HS-27A (cell line): ENCODE measurements at regions not wholly inside any gene's neighbourhood (a gene's known extent, or its start where the extent isn't known, plus 50 kb on each side); places are given as distances from the start of the nearest gene placed in this dataset.
"Not testable (repeated sequence)": the region's sequence is repeated elsewhere in the genome, so short reads cannot be mapped to it uniquely, and the experiment has no call there.

Experiments used
- DNase-seq: peaks from one replicate; pipeline ENCODE4 v3.0.0-alpha.2; 2012; ENCODE audit warnings: low read depth, missing footprints

GRCh38 chr3:94406595-94406994 lies 343.7 kb downstream of the NSUN3 start:
- DNase-seq, result no peak

- not testable (repeated sequence) for DNase-seq
Observed at GRCh38 chr3:94412936-94413335, 350.1 kb downstream of the NSUN3 start.

GRCh38 chr3:94413336-94414108 lies 350.7 kb downstream of the NSUN3 start:
- DNase-seq, result peak; percentile 59

- DNase-seq, result no peak
Observed at GRCh38 chr3:94414418-94414817, 351.6 kb downstream of the NSUN3 start.

- DNase-seq, result no peak
Observed at GRCh38 chr3:94416768-94417167, 353.9 kb downstream of the NSUN3 start.

- no peak for DNase-seq
Observed at GRCh38 chr3:94417963-94418455, 355.1 kb downstream of the NSUN3 start.

- no peak for DNase-seq
Observed at GRCh38 chr3:94420931-94421330, 358.1 kb downstream of the NSUN3 start.

- DNase-seq, result no peak
Observed at GRCh38 chr3:94423578-94423977, 360.7 kb downstream of the NSUN3 start.

- DNase-seq, result no peak
Observed at GRCh38 chr3:94429517-94429916, 366.7 kb downstream of the NSUN3 start.

- DNase-seq, result no peak
Observed at GRCh38 chr3:94431876-94432570, 369.2 kb downstream of the NSUN3 start.

- no peak for DNase-seq
Observed at GRCh38 chr3:94433811-94434210, 370.9 kb downstream of the NSUN3 start.

- DNase-seq, result peak; percentile 79
Observed at GRCh38 chr3:94440767-94441493, 378.1 kb downstream of the NSUN3 start.

- DNase-seq, result no peak
Observed at GRCh38 chr3:94441494-94441847, 378.6 kb downstream of the NSUN3 start.

GRCh38 chr3:94453864-94454263 lies 391.0 kb downstream of the NSUN3 start:
- DNase-seq, result no peak

- DNase-seq, result no peak
Observed at GRCh38 chr3:94459167-94459566, 396.3 kb downstream of the NSUN3 start.

- no peak for DNase-seq
Observed at GRCh38 chr3:94460931-94461330, 398.1 kb downstream of the NSUN3 start.

- no peak for DNase-seq
Observed at GRCh38 chr3:94462931-94463330, 400.1 kb downstream of the NSUN3 start.

GRCh38 chr3:94472511-94472910 lies 409.6 kb downstream of the NSUN3 start:
- DNase-seq, result no peak

GRCh38 chr3:94481226-94481898 lies 418.5 kb downstream of the NSUN3 start:
- no peak for DNase-seq

- DNase-seq, result no peak
Observed at GRCh38 chr3:94482686-94483085, 419.8 kb downstream of the NSUN3 start.

- no peak for DNase-seq
Observed at GRCh38 chr3:94483403-94483802, 420.5 kb downstream of the NSUN3 start.

GRCh38 chr3:94494992-94495391 lies 432.1 kb downstream of the NSUN3 start:
- DNase-seq, result no peak
